ENCODE measurements at regions not wholly inside any gene's neighbourhood (a gene's known extent, or its start where the extent isn't known, plus 50 kb on each side); places are given as distances from the start of the nearest gene placed in this dataset.
"Not testable (repeated sequence)": the region's sequence is repeated elsewhere in the genome, so short reads cannot be mapped to it uniquely, and the experiment has no call there.

GRCh38 chr4:137852326-137852725 lies 320.0 kb upstream of the PCDH18 start:
- H3K4me3 ChIP-seq (ENCODE audit: low read length in 2 of 2), result no peak overlapping the region
- no peaks in the 10 kb centered on the region for H3K27me3 ChIP-seq (ENCODE audit: control insufficient read depth in 1 of 2, insufficient read depth in 2 of 2, low read length in 1 of 2)
- 88 to 94% methylated on average over 2 of the region's 2 CpGs for WGBS, 2 donors
- H3K27ac ChIP-seq (ENCODE audit: low read depth in 1 of 2, low read length in 2 of 2), result no peak overlapping the region
- H3K9me3 ChIP-seq (ENCODE audit: control insufficient read depth, low read length), result no peaks in the 10 kb centered on the region
- intact Hi-C loops (cut with DNase I), result loop anchor here in 1 of 2 donors (5.0 kb wide), 1 partner anchor 555 kb away; no protein-coding TSS in a partner anchor
- no peaks in the 10 kb centered on the region for H3K36me3 ChIP-seq (ENCODE audit: control insufficient read depth in 1 of 2, insufficient read depth in 2 of 2, low read length in 1 of 2)
- DNase-seq, result no peak
- ATAC-seq (ENCODE audit: low FRiP score), result no peak
- no peaks in the 10 kb centered on the region for H3K4me1 ChIP-seq (ENCODE audit: control insufficient read depth in 1 of 2, insufficient read depth in 2 of 2, low read length in 2 of 2)

- H3K36me3 ChIP-seq (ENCODE audit: control insufficient read depth in 1 of 2, insufficient read depth in 2 of 2, low read length in 1 of 2), result no peaks in the 10 kb centered on the region
- intact Hi-C loops (cut with DNase I), result loop anchor here in 1 of 2 donors (5.0 kb wide), 1 partner anchor 554 kb away; no protein-coding TSS in a partner anchor
- WGBS, 2 donors, result 44 to 63% methylated on average over 2 of the region's 2 CpGs
These were observed 319.1 kb upstream of the PCDH18 start for GRCh38 chr4:137851435-137851834.

GRCh38 chr4:137827945-137828344 lies 295.7 kb upstream of the PCDH18 start:
- H3K4me1 ChIP-seq (ENCODE audit: control insufficient read depth in 1 of 2, insufficient read depth in 2 of 2, low read length in 2 of 2); H3K27ac ChIP-seq (ENCODE audit: low read depth in 1 of 2, low read length in 2 of 2); H3K27me3 ChIP-seq (ENCODE audit: control insufficient read depth in 1 of 2, insufficient read depth in 2 of 2, low read length in 1 of 2); DNase-seq; intact Hi-C loops (cut with DNase I); H3K4me3 ChIP-seq (ENCODE audit: low read length in 2 of 2); H3K36me3 ChIP-seq (ENCODE audit: control insufficient read depth in 1 of 2, insufficient read depth in 2 of 2, low read length in 1 of 2); H3K9me3 ChIP-seq (ENCODE audit: control insufficient read depth, low read length); ATAC-seq (ENCODE audit: low FRiP score): not testable (repeated sequence)

More at GRCh38 chr4:137851435-137851834, 319.1 kb upstream of the PCDH18 start:
- H3K4me1 ChIP-seq (ENCODE audit: control insufficient read depth in 1 of 2, insufficient read depth in 2 of 2, low read length in 2 of 2), result no peaks in the 10 kb centered on the region
- DNase-seq (no peak), ATAC-seq (ENCODE audit: low FRiP score) (no peak)
- no peak overlapping the region for H3K4me3 ChIP-seq (ENCODE audit: low read length in 2 of 2)
- H3K9me3 ChIP-seq (ENCODE audit: control insufficient read depth, low read length), result no peaks in the 10 kb centered on the region
- no peak overlapping the region for H3K27ac ChIP-seq (ENCODE audit: low read depth in 1 of 2, low read length in 2 of 2)
- no peaks in the 10 kb centered on the region for H3K27me3 ChIP-seq (ENCODE audit: control insufficient read depth in 1 of 2, insufficient read depth in 2 of 2, low read length in 1 of 2)

- DNase-seq (no peak), ATAC-seq (ENCODE audit: low FRiP score) (no peak)
- no peaks in the 10 kb centered on the region for H3K27me3 ChIP-seq (ENCODE audit: control insufficient read depth in 1 of 2, insufficient read depth in 2 of 2, low read length in 1 of 2)
- H3K4me1 ChIP-seq (ENCODE audit: control insufficient read depth in 1 of 2, insufficient read depth in 2 of 2, low read length in 2 of 2), result no peaks in the 10 kb centered on the region
- 95 to 96% methylated on average over 1 of the region's 1 CpG for WGBS, 2 donors
- H3K36me3 ChIP-seq (ENCODE audit: control insufficient read depth in 1 of 2, insufficient read depth in 2 of 2, low read length in 1 of 2), result no peaks in the 10 kb centered on the region
- no peak overlapping the region for H3K4me3 ChIP-seq (ENCODE audit: low read length in 2 of 2)
- intact Hi-C loops (cut with DNase I), result no loop called here
- H3K9me3 ChIP-seq (ENCODE audit: control insufficient read depth, low read length), result no peaks in the 10 kb centered on the region
- H3K27ac ChIP-seq (ENCODE audit: low read depth in 1 of 2, low read length in 2 of 2), result no peak overlapping the region
These were observed 293.2 kb upstream of the PCDH18 start for GRCh38 chr4:137825505-137825904.

DNA sequence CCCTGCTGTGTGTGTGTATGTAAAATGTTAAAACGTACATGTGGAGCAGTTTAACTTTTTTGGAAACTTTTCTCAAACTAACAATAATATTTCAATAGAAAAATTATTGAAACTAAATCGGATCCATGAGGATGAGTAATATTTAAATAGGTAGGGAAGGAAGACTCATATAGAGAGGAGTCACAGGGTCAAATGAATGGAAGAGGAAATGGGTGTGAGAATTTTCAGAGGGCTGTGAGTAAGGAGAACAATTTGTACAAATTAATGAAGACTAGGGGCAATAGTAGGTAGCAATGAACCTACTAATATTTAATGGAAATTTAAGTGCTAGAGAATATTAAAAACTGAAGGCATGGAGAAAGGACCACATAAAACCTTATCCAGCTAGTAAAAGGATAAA lies 290.7 kb upstream of the PCDH18 start:
- no peaks in the 10 kb centered on the region for H3K4me1 ChIP-seq (ENCODE audit: control insufficient read depth in 1 of 2, insufficient read depth in 2 of 2, low read length in 2 of 2)
- 77 to 88% methylated on average over 2 of the region's 2 CpGs for WGBS, 2 donors
- ATAC-seq (ENCODE audit: low FRiP score), result no peak

GRCh38 chr4:137819964-137820383 lies 287.7 kb upstream of the PCDH18 start:
- ATAC-seq (ENCODE audit: low FRiP score) (no peak), DNase-seq (no peak)
- Histone ChIP-seq H3K36me3 (ENCODE audit: control insufficient read depth in 1 of 2, insufficient read depth in 2 of 2, low read length in 1 of 2) (no peaks in the 10 kb centered on the region), H3K4me3 (ENCODE audit: low read length in 2 of 2) (no peak overlapping the region), H3K9me3 (ENCODE audit: control insufficient read depth, low read length) (peaks cover 2% of the 10 kb centered on the region), H3K27me3 (ENCODE audit: control insufficient read depth in 1 of 2, insufficient read depth in 2 of 2, low read length in 1 of 2) (no peaks in the 10 kb centered on the region), H3K4me1 (ENCODE audit: control insufficient read depth in 1 of 2, insufficient read depth in 2 of 2, low read length in 2 of 2) (no peaks in the 10 kb centered on the region), H3K27ac (ENCODE audit: low read depth in 1 of 2, low read length in 2 of 2) (no peak overlapping the region)
- 91 to 98% methylated on average over 1 of the region's 1 CpG for WGBS, 2 donors
- intact Hi-C loops (cut with DNase I), result no loop called here

More for the DNA sequence above, 290.7 kb upstream of the PCDH18 start:
- no peak overlapping the region for H3K4me3 ChIP-seq (ENCODE audit: low read length in 2 of 2)
- peaks cover 2% of the 10 kb centered on the region for H3K9me3 ChIP-seq (ENCODE audit: control insufficient read depth, low read length)
- no peaks in the 10 kb centered on the region for H3K27me3 ChIP-seq (ENCODE audit: control insufficient read depth in 1 of 2, insufficient read depth in 2 of 2, low read length in 1 of 2)
- intact Hi-C loops (cut with DNase I), result no loop called here
- H3K27ac ChIP-seq (ENCODE audit: low read depth in 1 of 2, low read length in 2 of 2), result no peak overlapping the region
- DNase-seq, result no peak
- no peaks in the 10 kb centered on the region for H3K36me3 ChIP-seq (ENCODE audit: control insufficient read depth in 1 of 2, insufficient read depth in 2 of 2, low read length in 1 of 2)

GRCh38 chr4:137812258-137812657 lies 280.0 kb upstream of the PCDH18 start:
- intact Hi-C loops (cut with DNase I), result no loop called here
- no peak for DNase-seq
- H3K9me3 ChIP-seq (ENCODE audit: control insufficient read depth, low read length), result no peaks in the 10 kb centered on the region
- no peaks in the 10 kb centered on the region for H3K4me1 ChIP-seq (ENCODE audit: control insufficient read depth in 1 of 2, insufficient read depth in 2 of 2, low read length in 2 of 2)
- H3K4me3 ChIP-seq (ENCODE audit: low read length in 2 of 2), result no peak overlapping the region
- no peak for ATAC-seq (ENCODE audit: low FRiP score)
- no peak overlapping the region for H3K27ac ChIP-seq (ENCODE audit: low read depth in 1 of 2, low read length in 2 of 2)
- 92 to 93% methylated on average over 4 of the region's 4 CpGs for WGBS, 2 donors
- no peaks in the 10 kb centered on the region for H3K36me3 ChIP-seq (ENCODE audit: control insufficient read depth in 1 of 2, insufficient read depth in 2 of 2, low read length in 1 of 2)
- H3K27me3 ChIP-seq (ENCODE audit: control insufficient read depth in 1 of 2, insufficient read depth in 2 of 2, low read length in 1 of 2), result no peaks in the 10 kb centered on the region

GRCh38 chr4:137806420-137806819 lies 274.1 kb upstream of the PCDH18 start:
- H3K27me3 ChIP-seq (ENCODE audit: control insufficient read depth in 1 of 2, insufficient read depth in 2 of 2, low read length in 1 of 2), result no peaks in the 10 kb centered on the region
- no peaks in the 10 kb centered on the region for H3K4me1 ChIP-seq (ENCODE audit: control insufficient read depth in 1 of 2, insufficient read depth in 2 of 2, low read length in 2 of 2)
- DNase-seq (no peak), ATAC-seq (ENCODE audit: low FRiP score) (no peak)
- H3K9me3 ChIP-seq (ENCODE audit: control insufficient read depth, low read length), result no peaks in the 10 kb centered on the region
- H3K36me3 ChIP-seq (ENCODE audit: control insufficient read depth in 1 of 2, insufficient read depth in 2 of 2, low read length in 1 of 2), result no peaks in the 10 kb centered on the region
- 69 to 70% methylated on average over 3 of the region's 3 CpGs for WGBS, 2 donors
- no peak overlapping the region for H3K27ac ChIP-seq (ENCODE audit: low read depth in 1 of 2, low read length in 2 of 2)
- intact Hi-C loops (cut with DNase I), result no loop called here
- no peak overlapping the region for H3K4me3 ChIP-seq (ENCODE audit: low read length in 2 of 2)

DNA sequence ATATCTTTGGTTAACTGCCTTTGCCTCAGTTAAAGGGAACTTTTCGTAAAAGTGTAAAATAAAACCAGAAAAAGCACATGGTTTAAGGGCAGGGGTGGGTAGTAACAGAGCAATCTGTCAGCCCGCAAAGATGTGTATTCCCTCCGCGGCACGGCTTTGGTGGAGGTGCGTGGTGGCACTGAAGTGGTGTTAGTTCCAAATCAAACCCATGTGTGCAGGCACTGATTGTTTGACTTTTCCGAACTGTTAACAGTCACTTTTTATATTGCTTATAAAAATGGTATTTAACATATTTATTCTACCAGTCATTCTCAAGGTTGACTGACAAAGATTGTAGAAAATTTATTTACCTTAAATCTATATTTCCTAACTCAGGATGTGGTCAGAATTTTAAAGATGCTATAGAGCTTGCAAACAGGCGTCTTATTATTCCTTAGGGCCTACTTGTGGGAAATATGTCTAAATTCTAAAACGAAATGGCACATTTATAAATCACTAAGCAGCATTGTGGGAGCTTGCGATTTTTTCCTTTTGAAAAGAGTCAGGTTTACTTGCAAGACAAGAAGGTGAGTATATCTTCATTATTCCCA lies 272.7 kb upstream of the PCDH18 start:
- Histone ChIP-seq H3K36me3 (ENCODE audit: control insufficient read depth in 1 of 2, insufficient read depth in 2 of 2, low read length in 1 of 2) (no peaks in the 10 kb centered on the region), H3K27me3 (ENCODE audit: control insufficient read depth in 1 of 2, insufficient read depth in 2 of 2, low read length in 1 of 2) (no peaks in the 10 kb centered on the region), H3K9me3 (ENCODE audit: control insufficient read depth, low read length) (no peaks in the 10 kb centered on the region), H3K27ac (ENCODE audit: low read depth in 1 of 2, low read length in 2 of 2) (no peak overlapping the region), H3K4me1 (ENCODE audit: control insufficient read depth in 1 of 2, insufficient read depth in 2 of 2, low read length in 2 of 2) (no peaks in the 10 kb centered on the region), H3K4me3 (ENCODE audit: low read length in 2 of 2) (no peak overlapping the region)
- ATAC-seq (ENCODE audit: low FRiP score) (no peak), DNase-seq (no peak)
- intact Hi-C loops (cut with DNase I), result no loop called here
- WGBS, 2 donors, result 51 to 71% methylated on average over 10 of the region's 10 CpGs
